HUDEP-2 (cell line): ENCODE measurements at regions not wholly inside any gene's neighbourhood (a gene's known extent, or its start where the extent isn't known, plus 50 kb on each side); places are given as distances from the start of the nearest gene placed in this dataset.

Experiments
- DNase-seq, 76 experiments: peaks; one replicate each; lab custom pipeline; 2025; ENCODE audit not compliant: unreplicated experiment in 76 of 76; lab: John Stamatoyannopoulos, UW

GRCh38 chr5:33309536-33310345 is 131.0 kb upstream of the TARS1 start:
- no peak for DNase-seq

GRCh38 chr5:33310451-33310850 is 130.3 kb upstream of the TARS1 start:
- no peak for DNase-seq

- no peak for DNase-seq
Observed at GRCh38 chr5:33311893-33312292, 128.9 kb upstream of the TARS1 start.

GRCh38 chr5:33312571-33313549 is 127.9 kb upstream of the TARS1 start:
- peak in 12 of 76 experiments; percentile 2 to 36 (median 17) for DNase-seq

GRCh38 chr5:33315189-33315588 is 125.6 kb upstream of the TARS1 start:
- DNase-seq = no peak

GRCh38 chr5:33316773-33317172 is 124.0 kb upstream of the TARS1 start:
- no peak for DNase-seq

GRCh38 chr5:33317271-33317670 is 123.5 kb upstream of the TARS1 start:
- no peak for DNase-seq

GRCh38 chr5:33319151-33319550 is 121.6 kb upstream of the TARS1 start:
- no peak for DNase-seq

- no peak for DNase-seq
Observed at GRCh38 chr5:33319841-33320240, 120.9 kb upstream of the TARS1 start.

GRCh38 chr5:33321026-33321425 is 119.7 kb upstream of the TARS1 start:
- DNase-seq = no peak

- no peak for DNase-seq
Observed at GRCh38 chr5:33322632-33323031, 118.1 kb upstream of the TARS1 start.

- DNase-seq = no peak
Observed at GRCh38 chr5:33324667-33325307, 116.0 kb upstream of the TARS1 start.

GRCh38 chr5:33328818-33329217 is 111.9 kb upstream of the TARS1 start:
- DNase-seq = no peak

GRCh38 chr5:33329891-33330290 is 110.9 kb upstream of the TARS1 start:
- DNase-seq = no peak

- no peak for DNase-seq
Observed at GRCh38 chr5:33330426-33330825, 110.3 kb upstream of the TARS1 start.

GRCh38 chr5:33330992-33331391 is 109.8 kb upstream of the TARS1 start:
- no peak for DNase-seq

- DNase-seq = no peak
Observed at GRCh38 chr5:33332804-33333203, 108.0 kb upstream of the TARS1 start.

GRCh38 chr5:33334829-33335228 is 105.9 kb upstream of the TARS1 start:
- no peak for DNase-seq

GRCh38 chr5:33336891-33337636 is 103.7 kb upstream of the TARS1 start:
- DNase-seq = no peak

GRCh38 chr5:33337637-33337992 is 103.2 kb upstream of the TARS1 start:
- no peak for DNase-seq
